HG02798 (cell line): ENCODE measurements at regions not wholly inside any gene's neighbourhood (a gene's known extent, or its start where the extent isn't known, plus 50 kb on each side); places are given as distances from the start of the nearest gene placed in this dataset.

ENCODE experiments used
- ATAC-seq: cut with Tn5 transposase; IDR thresholded peaks from one replicate; pipeline ENCODE4 v1.9.1; 2021; ENCODE audit warnings: mild to moderate bottlenecking; ENCODE audit not compliant: unreplicated experiment, poor library complexity

GRCh38 chr6:151740820-151741219, 66.7 kb upstream of the ESR1 start:
- ATAC-seq: no peak

- ATAC-seq: no peak
Observed at GRCh38 chr6:151747896-151748295, 59.6 kb upstream of the ESR1 start.

GRCh38 chr6:151749341-151749740, 58.1 kb upstream of the ESR1 start:
- no peak for ATAC-seq

- ATAC-seq: no peak
Observed at GRCh38 chr6:151753581-151753980, 53.9 kb upstream of the ESR1 start.

- ATAC-seq: peak; percentile 97
Observed at GRCh38 chr6:151757506-151757955, 50.0 kb upstream of the ESR1 start.
